ENCODE measurements at regions not wholly inside any gene's neighbourhood (a gene's known extent, or its start where the extent isn't known, plus 50 kb on each side); places are given as distances from the start of the nearest gene placed in this dataset.

GRCh38 chr20:60288945-60289344 lies 330.7 kb downstream of the CDH26 start:
- TF ChIP-seq CTCF (IDR thresholded peaks at IDR 0.05; ENCODE audit: insufficient read depth, missing control alignments) = no peak
- no peak for FAIRE-seq
- DNase-seq (ENCODE audit: insufficient read length, low spot score) = no peak

- FAIRE-seq (no peak), DNase-seq (ENCODE audit: insufficient read length, low spot score) (no peak)
- TF ChIP-seq CTCF (IDR thresholded peaks at IDR 0.05; ENCODE audit: insufficient read depth, missing control alignments) = no peak
These were observed 333.8 kb downstream of the CDH26 start for GRCh38 chr20:60292001-60292520.

GRCh38 chr20:60294632-60295031 lies 336.4 kb downstream of the CDH26 start:
- DNase-seq (ENCODE audit: insufficient read length, low spot score) = no peak
- FAIRE-seq = no peak
- TF ChIP-seq CTCF (IDR thresholded peaks at IDR 0.05; ENCODE audit: insufficient read depth, missing control alignments) = no peak

- DNase-seq (ENCODE audit: insufficient read length, low spot score) = no peak
- FAIRE-seq = no peak
- no peak for TF ChIP-seq CTCF (IDR thresholded peaks at IDR 0.05; ENCODE audit: insufficient read depth, missing control alignments)
These were observed 337.0 kb downstream of the CDH26 start for GRCh38 chr20:60295214-60295613.

- FAIRE-seq (no peak), DNase-seq (ENCODE audit: insufficient read length, low spot score) (no peak)
- TF ChIP-seq CTCF (IDR thresholded peaks at IDR 0.05; ENCODE audit: insufficient read depth, missing control alignments) = no peak
These were observed 339.4 kb downstream of the CDH26 start for GRCh38 chr20:60297649-60298048.

- no peak for DNase-seq (ENCODE audit: insufficient read length, low spot score)
- no peak for TF ChIP-seq CTCF (IDR thresholded peaks at IDR 0.05; ENCODE audit: insufficient read depth, missing control alignments)
- FAIRE-seq = no peak
These were observed 340.4 kb downstream of the CDH26 start for GRCh38 chr20:60298647-60299046.

GRCh38 chr20:60299951-60300350 lies 341.7 kb downstream of the CDH26 start:
- no peak for TF ChIP-seq CTCF (IDR thresholded peaks at IDR 0.05; ENCODE audit: insufficient read depth, missing control alignments)
- FAIRE-seq (no peak), DNase-seq (ENCODE audit: insufficient read length, low spot score) (no peak)

Data from D721Med (cell line).